ENCODE measurements at regions not wholly inside any gene's neighbourhood (a gene's known extent, or its start where the extent isn't known, plus 50 kb on each side); places are given as distances from the start of the nearest gene placed in this dataset.

DNA sequence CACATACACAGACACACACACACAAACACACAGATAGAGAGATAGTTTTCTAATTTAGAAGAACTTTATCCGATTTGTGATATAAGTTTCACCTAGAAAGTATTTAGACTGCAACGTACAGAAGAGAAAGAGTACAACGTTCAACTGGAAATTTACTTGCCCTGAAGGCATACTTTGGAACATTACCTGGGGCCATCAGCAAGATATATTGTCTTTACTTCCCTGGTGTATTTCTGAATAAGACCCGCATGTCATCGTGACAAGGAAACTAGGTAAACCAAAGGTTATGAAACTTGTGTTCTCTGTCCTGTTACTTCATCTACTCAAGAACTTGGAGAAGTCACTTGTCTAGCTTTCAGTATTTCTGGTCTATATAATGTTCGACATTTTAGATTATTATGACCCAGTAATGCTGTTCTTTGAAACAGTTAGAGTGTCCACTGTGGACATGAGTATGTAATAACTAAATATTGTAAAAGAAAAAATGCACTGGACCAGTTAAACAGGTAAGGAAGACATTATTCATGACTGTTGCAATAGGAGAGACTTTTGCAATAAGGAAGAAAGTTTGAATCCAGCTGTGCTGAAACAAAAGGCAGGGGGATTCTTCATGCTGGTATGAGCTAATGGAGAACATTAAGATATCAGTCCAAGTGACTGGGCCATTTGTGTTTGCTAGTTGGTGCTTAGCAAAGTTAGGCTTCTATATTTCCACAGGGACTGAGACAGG lies 1791.1 kb downstream of the MAT2B start:
- DNase-seq (ENCODE audit: low spot score): no peak

- DNase-seq (ENCODE audit: low spot score): no peak
Measured at GRCh38 chr5:165304193-165304827, 1798.9 kb downstream of the MAT2B start.

GRCh38 chr5:165305596-165305995 lies 1800.2 kb downstream of the MAT2B start:
- no peak for DNase-seq (ENCODE audit: low spot score)

DNA sequence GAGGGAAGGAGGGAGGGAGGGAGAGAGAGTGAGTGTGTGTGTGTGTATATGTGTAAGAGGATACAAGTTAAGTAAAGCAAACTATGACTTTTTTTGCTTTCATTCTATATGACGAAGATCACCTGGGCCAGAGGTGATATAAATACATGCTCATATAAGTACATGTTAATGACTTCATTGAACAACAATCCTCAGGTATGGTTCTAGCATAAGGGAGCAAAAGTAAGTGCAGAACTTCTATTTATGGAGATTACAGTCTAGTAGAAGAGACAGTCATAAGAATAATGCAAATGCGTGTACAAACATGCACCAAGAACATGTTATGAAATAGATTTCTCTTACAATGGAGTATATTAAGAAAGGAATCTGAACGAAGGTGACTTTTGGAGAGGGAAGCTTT lies 1804.0 kb downstream of the MAT2B start:
- no peak for DNase-seq (ENCODE audit: low spot score)

GRCh38 chr5:165310031-165310430 lies 1804.6 kb downstream of the MAT2B start:
- DNase-seq (ENCODE audit: low spot score): no peak

GRCh38 chr5:165321912-165322311 lies 1816.5 kb downstream of the MAT2B start:
- DNase-seq (ENCODE audit: low spot score): peak; percentile 45

- DNase-seq (ENCODE audit: low spot score): peak; percentile 33
Measured at GRCh38 chr5:165325221-165325620, 1819.8 kb downstream of the MAT2B start.

GRCh38 chr5:165327631-165328030 lies 1822.2 kb downstream of the MAT2B start:
- no peak for DNase-seq (ENCODE audit: low spot score)

DNA sequence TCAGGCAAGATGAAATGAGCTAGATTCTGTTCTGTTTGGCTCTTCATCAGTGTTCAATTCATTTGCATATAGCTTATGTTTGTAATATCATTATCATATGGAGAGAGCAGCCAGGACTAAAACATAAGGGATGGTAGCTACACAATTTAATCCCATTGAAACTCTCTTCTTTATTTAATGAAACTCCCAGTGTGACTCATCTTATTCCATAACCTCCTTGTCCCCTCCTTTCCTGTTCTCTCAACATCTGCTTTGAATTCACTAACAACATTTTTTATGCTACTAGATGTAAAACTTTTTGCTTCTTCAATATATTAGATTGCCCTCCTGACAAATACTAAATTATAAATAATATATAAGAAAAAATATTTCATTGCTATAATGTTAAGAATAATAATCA lies 1823.4 kb downstream of the MAT2B start:
- no peak for DNase-seq (ENCODE audit: low spot score)

- no peak for DNase-seq (ENCODE audit: low spot score)
Measured at GRCh38 chr5:165333623-165334022, 1828.2 kb downstream of the MAT2B start.

GRCh38 chr5:165334201-165334600 lies 1828.8 kb downstream of the MAT2B start:
- peak; percentile 4 for DNase-seq (ENCODE audit: low spot score)

DNA sequence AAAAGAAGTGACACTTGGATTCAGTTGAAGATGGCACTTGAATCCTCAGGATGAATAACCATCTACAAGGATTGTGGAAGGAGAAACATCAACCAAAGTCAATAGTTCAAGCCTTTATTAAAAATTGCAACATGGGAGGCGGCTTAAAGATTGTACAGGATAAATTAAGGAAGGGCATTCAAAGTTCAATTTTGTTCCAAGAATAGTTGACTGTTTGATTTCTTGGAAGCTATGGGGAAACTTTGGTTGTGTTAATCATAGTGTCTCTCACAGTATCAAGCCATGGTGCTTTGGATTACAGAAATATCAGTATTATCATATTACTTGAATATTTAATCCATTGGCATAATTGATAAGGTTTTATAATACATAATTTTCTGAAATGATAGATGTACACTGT lies 1844.3 kb downstream of the MAT2B start:
- no peak for DNase-seq (ENCODE audit: low spot score)

DNA sequence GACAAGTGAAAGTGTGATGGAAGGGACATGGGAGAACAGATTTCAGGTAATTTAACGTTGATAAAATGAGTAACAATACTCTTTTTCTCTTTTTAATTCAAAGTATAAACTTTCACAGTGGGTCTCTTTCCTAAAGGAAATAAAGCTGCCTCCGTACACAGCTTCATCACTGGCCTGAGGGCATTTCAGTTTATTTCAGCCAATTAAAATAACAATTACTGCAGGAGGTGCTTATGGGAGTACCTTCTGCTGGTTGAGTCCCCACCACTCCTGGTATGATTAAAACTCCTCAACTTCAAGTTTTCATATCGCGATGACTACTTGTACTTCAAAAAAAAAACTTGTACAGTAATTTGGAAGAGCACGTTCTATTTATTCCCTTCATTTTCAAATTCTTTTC lies 1845.9 kb downstream of the MAT2B start:
- DNase-seq (ENCODE audit: low spot score): no peak

- DNase-seq (ENCODE audit: low spot score): no peak
Measured at GRCh38 chr5:165360366-165360765, 1854.9 kb downstream of the MAT2B start.

GRCh38 chr5:165360784-165361542 lies 1855.5 kb downstream of the MAT2B start:
- DNase-seq (ENCODE audit: low spot score): no peak

- DNase-seq (ENCODE audit: low spot score): no peak
Measured at GRCh38 chr5:165370233-165370632, 1864.8 kb downstream of the MAT2B start.

DNA sequence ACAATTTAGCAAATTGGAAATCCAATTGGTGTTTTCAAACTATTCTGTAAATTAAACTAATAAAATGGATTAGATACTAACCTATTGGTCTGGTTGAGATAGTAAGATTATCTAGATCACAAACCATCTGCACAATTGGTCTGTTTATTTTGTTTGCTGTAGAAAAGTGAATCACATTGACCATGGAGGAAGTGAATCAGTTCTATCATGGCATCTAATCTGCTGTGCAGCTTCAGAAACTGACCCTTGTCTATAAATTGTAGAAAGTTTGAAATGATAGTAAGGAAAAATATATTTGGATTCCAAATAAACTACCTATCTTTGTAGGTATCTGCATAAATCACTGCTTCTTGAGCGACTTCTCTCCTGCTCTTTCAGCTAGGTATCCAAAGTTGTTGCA lies 1865.4 kb downstream of the MAT2B start:
- DNase-seq (ENCODE audit: low spot score): no peak

- no peak for DNase-seq (ENCODE audit: low spot score)
Measured at GRCh38 chr5:165375201-165375600, 1869.8 kb downstream of the MAT2B start.

GRCh38 chr5:165393839-165394238 lies 1888.4 kb downstream of the MAT2B start:
- DNase-seq (ENCODE audit: low spot score): no peak

- DNase-seq (ENCODE audit: low spot score): no peak
Measured at GRCh38 chr5:165397516-165397915, 1892.1 kb downstream of the MAT2B start.

DNA sequence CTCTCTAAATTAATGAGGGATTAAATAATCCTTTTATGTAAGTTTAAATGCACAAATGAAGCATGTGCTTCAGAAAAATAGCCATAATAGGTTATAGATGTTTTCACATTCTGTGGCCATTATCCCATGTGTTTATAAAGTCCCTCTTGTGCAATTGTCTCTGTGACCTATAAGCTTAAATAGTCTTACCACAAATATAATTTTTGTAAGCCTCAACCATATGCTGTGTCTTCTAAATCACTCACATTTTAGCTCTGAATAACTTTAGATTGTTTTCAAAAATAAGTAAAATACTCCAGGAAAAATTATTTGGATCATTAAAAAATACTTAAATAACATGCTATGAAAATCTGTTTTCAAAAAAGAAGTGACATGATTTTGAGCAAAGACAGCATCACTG lies 1894.7 kb downstream of the MAT2B start:
- DNase-seq (ENCODE audit: low spot score): no peak

DNA sequence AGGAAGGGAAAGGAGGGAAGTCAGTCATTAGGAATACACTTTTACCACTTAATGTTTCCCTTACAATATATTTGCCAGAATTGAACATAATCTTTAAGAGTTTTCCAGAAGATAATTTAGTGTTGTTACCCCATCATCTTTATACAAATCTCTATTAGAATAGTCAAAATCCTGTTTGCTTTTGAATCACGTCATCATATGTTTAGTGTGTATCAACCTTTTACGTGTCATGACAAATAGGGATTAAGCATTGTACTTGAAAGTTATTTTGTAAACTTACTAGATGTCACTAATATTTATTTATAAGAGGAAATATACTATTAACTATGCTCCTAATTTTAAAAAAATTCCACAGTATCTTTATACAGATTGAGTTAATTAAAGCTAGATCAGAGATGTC lies 1899.5 kb downstream of the MAT2B start:
- DNase-seq (ENCODE audit: low spot score): no peak

DNA sequence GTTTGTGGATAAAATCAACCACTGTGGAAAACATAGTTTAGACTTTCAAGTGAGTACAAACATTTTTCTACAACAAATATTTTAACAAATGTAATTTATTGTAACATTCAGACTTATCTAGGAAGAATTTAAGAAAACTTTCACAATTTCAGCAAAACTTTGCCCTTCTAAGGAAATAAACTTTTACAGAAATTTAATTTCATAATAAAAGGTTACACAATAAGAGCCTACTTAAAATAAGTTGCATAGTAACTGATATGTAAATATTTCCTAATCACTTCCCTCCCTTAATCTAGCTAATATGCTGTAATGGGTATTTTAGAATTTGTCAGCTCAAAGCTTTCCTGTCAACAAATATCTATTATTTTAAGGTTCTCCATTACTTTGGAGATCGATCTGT lies 1899.9 kb downstream of the MAT2B start:
- DNase-seq (ENCODE audit: low spot score): no peak

Data from RKO (cell line).